HK-2 (cell line): ENCODE measurements at regions not wholly inside any gene's neighbourhood (a gene's known extent, or its start where the extent isn't known, plus 50 kb on each side); places are given as distances from the start of the nearest gene placed in this dataset.

Experiments
- DNase-seq: peaks from one replicate; pipeline ENCODE4 v3.0.0-alpha.2; 2018; ENCODE audit not compliant: unreplicated experiment

DNA sequence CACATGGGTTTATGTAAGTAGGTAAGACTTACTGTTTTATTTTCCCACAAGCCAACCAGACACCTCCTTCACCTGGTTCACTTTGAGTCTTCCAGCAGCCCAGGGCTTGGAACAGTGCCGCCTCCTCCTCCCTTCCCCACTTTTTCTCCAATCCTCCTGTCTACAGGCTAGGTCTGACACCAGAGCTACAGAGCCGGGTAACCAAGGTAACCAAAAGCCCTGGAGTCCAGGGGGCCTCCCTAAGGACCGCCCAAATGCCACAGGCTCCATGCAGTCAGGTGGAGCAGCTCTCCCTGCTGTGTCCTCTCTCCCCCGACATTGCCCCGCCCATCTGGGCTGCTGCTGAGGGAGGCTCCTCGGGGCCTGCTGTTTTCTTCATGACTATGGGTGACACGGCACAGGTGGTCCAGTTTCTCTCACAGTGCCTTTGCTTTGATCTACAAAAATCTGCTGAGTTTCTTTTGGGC is 138.0 kb upstream of the EFNA5 start:
- DNase-seq, result no peak

DNA sequence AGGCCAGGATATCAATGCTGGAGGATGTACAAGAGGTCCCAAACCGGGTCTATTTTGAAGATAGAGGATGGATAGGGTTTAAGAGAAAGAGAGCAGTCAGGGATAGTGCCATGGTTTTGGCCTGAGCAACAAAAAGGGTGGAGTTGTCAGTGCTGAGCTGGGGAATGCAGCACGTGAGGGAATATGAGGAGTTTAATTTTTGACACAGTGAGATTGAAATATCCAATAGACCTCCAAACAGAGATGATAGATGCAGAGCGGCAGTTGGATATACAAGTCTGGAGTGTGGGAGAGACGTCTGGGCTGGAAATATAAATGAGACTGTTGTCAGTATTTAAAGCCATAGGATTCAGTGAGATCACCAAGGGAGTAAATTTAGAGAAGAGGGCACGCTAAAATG is 136.7 kb upstream of the EFNA5 start:
- DNase-seq, result no peak

DNA sequence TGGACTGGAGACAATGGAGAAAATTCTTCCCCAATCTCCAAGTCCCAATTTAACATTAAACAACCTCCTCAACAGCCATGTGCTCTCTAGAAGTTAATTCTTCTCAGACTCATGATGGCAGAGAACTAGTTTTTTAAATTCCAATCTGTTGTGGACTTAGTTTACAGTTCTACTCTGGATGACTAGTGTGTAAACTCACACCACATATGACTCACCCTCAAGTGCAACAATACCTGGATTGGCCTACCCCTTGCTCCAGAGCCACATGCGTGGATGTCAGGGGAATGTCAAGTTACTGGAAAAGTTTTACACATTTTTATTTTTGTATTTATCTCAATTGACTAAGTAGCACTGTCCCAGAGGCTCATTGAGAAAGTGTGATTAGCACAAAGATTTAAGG is 136.0 kb upstream of the EFNA5 start:
- DNase-seq, result peak; percentile 1

DNA sequence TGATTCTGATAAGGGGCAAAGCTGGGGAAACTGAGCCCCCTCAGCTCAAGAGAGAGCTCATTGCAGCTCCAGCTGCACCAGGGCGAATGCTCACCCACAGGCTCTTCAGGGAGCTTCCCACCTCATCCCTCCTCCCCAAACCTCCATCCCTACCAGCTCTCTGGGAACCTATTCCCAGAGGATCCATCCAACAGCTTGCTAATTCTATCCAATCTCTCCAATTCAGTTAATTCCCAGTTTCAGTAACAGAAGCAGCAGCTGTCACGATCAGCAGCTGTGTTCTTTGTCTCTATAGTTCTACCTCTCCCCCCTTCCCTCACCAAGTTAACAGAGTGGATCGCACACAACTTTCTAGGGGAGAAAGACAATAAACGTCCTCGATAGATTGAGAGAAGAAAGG is 135.5 kb upstream of the EFNA5 start:
- no peak for DNase-seq

DNA sequence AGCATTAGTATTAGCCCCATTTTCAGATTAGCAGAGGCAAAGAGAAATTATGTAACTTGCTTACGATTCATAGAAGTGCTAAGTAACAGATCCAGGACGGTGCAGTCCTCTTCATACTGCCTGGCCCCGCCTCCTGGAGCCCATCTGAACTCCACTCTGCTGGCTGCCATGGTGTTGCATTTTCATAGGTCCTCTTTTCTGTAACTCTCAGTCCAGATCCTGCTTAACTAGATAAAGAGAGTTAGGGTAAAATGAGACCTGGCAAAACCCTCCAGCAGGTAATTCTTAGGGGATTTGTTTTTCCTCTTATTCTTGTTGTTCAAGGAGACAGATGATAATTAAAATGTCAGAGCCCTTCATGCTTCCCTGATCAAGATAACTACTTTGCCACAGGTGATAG is 135.1 kb upstream of the EFNA5 start:
- DNase-seq, result no peak

DNA sequence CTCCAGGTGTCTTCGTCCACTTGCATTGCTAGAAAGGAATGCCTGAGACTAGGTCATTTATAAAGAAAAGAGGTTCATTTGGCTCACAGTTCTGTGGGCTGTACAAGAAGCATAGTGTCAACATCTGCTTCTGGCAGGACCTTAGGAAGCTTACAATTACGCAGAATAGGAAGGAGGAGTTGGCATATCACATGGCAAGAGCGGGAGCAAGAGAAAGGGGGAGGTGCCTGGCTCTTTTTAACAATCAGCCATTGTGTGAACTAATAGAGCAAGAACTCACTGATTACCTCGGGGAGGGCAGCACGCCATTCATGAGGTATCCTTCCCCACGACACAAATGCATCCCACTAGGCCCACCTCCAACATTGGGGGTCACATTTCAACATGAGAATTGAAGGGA is 134.4 kb upstream of the EFNA5 start:
- DNase-seq, result no peak

DNA sequence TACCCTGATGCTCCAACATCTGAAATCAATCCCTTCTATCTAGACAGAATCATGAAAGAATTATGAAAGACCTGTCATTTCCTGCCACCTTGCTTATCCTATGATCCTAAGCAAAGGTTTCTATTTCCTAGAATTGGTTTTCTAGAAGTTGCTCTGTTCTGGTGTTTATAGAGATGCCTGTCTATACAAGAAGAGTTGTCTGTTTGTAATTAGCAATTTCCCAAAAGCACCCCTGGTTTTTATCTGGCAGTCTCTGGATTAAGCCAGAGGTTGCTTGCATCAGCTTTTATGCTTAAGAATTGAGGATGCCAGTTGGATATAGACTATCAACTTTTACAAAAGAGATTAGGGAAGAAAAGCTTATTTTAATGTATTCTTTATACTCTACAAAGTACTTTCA is 133.0 kb upstream of the EFNA5 start:
- no peak for DNase-seq

DNA sequence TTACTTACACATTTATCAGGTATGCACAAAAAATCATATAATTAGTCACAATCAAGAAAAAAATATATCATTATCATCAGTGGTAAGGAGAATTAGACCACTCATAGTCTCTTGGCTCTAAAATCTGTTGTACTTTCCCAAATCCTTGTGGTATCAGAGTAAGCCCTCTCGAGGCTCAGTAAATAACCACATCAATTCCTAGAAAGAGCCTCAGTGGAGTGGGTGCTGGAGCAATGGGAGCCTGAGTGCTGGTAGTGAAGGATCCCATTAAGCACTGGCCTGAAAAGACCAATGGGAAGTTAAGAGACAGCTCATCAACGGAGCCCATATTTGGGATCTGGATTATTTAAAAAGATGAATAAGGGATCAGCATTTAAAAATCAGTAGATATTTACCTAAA is 130.3 kb upstream of the EFNA5 start:
- no peak for DNase-seq

DNA sequence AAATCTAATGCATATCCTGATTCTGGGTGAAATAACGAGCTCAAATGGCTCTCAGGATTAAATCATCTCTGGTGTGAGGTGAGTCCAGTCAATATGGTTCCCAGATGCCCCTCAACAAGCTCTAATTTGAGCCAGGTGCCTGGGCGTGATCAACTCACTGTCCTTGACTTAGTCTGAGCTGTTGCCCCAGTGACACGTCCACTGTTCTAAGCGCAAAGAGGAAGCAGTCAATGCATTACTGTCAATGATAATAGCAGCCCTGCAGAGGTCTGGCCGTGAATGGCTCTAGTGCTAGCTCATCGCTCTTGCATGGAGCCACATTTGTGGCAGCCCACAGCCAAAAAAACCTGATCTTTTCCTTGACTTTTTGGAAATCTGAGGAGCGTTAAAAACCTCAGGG is 128.6 kb upstream of the EFNA5 start:
- DNase-seq, result no peak

DNA sequence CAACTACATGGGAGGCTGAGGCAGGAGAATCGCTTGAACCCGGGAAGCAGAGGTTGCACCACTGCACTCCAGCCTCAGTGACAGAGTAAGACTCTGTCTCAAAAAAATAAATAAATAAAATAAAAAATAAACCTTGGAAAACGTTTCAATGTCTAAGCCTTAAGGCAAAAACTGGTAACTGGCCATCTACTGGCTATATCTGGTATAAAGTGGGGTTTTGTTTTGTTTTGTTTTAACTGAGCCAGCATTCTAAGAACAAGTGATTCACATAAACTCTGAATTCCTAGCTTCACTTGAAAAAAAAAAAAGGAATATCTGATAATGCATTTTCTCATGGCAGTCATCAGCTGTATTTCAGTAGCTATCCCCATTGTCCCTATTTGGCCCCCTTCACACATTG is 126.1 kb upstream of the EFNA5 start:
- no peak for DNase-seq

DNA sequence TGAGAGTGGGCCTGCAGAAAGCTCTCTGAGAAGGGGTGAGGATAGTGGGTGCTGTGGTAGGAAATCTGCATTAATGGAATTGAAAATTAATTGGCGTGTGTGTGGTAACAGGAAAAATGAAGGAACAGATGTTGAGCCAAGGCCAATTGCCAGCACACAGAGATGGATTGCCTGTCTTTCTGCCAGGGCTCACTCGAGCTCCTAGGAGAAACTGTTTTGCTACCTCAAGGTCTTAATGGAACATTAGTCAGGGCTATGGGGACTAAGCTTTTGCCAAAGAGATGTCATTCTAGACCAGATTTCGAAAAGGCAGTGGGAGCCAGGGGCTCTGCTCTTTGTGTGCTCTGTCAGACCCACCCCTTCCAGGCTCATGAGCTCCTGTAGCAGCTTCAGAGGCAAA is 124.0 kb upstream of the EFNA5 start:
- DNase-seq, result no peak

DNA sequence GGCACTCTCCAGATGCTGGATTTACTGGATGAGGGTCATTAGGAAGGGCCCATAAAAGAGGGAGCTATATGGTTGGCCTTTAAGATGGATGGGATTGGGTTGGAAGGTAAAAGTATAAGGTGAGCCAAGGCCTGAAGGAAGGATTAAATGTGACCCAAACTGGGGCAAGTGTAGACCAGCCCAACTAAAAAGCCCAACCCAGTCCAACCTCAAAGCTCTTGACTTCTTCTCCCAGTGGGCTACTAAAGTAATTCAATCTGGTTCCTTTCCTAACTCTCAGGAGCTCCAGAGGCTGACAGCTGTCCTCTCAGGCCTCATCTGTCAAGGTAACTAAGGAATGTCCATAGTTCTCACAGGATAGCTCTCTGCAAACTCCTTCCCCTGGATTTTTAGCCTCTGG is 122.2 kb upstream of the EFNA5 start:
- DNase-seq, result no peak

DNA sequence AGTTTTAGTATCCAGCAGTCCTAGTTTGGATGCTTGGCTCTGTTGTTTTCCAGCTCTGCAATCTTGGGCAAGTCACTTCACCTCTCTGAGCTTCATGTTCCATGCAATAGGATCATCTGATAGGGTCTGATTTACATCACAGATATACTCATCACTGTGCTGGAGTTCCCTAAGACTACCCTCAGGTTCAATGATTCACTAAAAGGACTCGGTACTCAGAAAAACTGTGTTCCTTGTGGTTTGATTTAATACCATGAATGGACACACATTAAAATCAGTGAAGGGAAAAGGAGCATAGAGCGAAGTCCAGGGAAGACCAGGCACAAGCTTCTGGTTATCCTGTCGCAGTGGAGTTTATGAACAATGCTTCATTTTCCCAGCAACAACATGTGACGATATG is 119.9 kb upstream of the EFNA5 start:
- no peak for DNase-seq

DNA sequence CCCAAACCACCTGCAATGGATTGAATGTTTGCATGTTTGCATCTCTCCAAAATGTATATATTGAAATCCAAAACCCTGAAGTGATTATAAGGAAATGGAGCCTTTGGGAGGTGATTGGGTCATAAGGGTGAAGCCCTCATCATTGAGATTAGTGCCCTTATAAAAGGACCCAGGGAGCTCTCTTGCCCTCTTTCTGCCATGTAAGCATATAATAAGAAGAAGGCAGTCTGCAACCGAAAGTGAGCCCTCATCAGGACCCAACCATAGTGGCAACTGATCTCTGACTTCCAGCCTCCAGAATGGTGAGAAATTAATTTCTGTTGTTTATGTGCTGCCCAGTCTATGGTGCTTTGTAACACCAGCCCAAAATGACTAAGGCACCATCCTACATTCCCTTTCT is 115.7 kb upstream of the EFNA5 start:
- no peak for DNase-seq

DNA sequence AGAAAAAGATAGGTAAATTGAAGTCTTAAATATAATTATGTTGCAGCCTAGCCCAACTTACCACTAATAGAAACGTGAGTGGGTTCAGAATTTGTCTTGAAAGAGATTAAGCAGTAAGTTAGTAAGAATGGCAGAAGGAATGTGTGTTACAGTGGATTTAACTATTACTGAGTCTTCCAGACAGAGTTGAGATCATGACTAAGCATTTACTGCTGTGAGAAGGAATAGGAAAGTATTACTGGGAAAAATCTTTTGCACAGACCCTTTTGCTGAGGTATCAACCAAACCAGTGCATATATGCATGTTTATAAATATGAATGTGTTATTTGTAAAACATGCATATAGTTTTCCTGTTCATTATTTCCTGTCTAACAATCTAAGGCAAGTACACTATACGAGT is 112.8 kb upstream of the EFNA5 start:
- DNase-seq, result no peak

DNA sequence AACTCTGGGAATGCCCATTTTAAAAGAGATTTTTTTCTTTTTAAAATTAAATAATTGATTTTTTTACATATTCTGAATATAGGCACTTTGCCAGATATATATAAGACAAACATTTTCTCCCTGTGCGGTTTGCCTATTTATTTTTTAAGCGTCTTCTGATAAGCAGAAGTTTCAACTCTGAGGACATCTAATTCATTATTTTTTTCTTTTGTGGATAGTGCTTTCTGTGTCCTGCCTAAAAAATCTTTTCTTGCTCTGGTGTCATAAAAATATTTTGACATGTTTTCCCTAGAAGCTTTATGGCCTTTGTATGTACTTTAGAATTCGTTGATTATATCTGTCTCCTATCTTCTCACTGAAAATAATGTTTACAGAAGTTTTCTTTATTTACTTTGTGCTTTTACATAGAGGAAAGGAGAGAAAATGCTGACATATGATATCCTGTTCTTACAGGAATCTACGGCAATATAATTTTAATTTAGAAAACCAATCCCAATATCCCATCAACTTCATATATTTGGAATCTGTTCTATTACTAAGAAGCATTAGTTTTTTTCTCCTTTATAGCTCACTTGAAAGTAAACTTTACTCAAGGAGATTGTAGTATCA is 111.9 kb upstream of the EFNA5 start:
- DNase-seq, result no peak

DNA sequence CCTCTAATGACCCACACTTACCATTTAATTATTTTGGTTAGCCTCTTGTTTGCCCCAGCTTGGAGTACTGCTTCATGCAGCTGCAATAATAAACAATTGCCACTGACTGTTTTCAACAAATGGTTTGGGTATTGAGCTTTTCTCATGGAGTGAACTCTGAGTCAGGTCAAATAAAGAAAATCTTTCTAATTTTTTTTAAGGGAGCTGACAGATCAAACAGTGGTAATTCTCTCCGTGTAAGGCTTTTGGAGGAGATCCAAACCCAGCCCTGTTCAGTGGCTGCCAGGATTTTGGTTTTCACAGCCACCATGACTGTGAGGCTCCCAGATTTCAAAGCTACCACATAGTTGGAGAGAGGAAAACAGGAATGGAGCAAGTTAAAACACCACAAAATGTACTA is 110.7 kb upstream of the EFNA5 start:
- DNase-seq, result no peak

DNA sequence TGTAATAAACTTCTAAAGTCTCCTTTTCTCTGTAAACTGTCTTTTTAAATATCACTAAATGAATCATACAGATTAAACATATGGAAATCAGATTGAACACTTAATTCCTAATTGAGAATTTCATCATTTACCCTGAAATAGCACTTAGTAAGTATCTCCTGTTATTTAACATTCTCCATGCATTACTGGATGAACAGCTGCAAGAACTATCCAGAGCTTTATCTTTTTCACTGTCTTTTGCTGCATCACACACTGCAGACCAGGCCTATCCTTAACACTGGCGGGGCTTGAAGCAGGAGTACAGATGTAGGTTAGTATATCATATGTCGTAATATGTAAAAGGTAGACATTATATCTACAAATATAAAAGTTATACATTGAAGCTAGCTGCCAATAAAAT is 108.7 kb upstream of the EFNA5 start:
- DNase-seq, result no peak

DNA sequence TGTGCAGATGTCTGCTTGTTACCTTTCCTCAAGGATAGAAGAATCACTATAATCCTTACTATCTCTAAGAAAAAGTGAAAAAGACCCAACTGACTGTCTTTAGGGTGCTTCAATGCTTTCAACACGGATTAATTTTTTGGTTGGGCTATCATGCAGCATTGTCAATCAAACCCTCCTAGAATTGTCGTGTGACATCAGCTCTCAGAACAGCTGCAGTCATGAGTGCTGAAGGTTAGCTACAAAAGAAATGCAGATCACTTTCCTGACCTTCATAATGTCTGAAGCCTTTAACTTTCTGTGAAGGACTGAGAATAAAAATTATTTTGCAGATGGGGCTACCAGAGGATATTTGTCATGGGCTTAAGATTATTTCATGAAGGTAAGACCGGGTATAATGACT is 107.9 kb upstream of the EFNA5 start:
- no peak for DNase-seq

DNA sequence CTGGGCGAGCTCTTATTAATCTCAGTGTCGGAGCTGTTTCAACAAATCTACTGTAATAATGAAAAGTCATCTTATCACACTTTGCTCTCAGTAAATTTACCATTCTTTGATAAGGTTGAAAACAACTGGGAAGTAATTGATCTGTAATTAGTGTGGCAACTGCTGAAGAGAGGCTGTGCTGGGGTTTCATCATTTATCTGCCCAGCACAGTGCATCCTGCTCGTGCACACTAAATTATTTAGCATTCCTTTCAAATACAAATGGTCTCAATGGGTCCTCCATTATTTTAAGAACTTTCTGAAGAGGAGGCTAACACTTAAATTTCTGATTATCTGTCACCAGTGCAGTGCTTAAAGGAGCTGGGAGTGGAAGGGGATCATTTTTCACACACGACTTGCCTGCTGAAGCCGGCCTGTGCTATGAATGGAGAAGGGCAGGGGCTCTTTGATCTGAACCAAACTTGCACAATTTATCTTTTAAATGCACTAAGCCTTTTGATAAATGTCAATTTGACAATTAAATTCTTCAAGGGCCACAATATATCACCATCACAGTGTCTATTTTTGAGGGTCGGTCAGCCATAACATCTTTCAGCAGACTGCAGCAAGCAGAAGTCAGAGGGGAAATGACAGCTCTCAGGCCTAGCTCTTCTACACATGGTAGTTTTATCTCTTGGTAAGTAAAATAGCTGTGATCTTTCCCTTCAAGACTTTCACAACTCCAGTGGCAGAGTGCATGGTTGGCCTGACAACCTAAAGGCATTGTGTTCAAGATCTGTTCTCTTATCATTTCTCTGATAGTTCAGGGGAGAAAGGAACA is 106.4 kb upstream of the EFNA5 start:
- DNase-seq, result no peak

DNA sequence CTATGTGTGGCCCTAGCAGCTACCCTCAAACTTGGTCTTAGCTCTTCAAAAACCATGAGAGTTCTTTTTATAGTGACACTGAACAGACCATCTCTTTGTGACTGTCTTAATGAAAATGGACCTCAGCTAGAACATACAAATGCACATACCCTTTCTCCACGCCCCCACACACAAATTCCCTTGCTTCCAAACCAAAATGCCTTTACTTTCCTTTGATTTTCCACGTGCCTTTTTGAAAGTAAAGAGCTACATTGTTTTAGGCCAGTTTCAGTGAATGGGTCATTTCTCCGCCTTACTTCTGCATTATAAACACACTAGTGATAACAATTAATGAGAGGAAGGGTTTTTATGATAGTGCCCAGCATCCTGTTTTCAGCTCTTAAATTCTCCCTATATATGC is 105.8 kb upstream of the EFNA5 start:
- DNase-seq, result no peak

DNA sequence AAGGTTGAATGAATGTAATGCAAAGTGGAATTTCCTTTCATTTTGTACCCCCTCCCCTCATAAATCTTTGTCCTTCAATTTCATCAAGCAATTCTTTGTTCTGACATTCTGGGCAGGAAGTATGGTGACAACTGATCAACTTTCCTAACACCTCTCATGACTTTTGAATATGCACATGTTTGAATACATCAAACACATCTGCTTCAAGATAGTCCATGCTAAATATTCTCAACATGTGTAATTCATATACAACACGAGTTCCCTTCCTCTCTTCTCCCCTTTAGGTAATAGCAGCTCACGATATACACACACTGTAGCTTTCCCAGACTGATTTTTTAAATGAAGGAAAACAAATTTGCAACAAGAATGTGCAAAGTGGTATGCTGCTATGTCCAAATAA is 103.6 kb upstream of the EFNA5 start:
- DNase-seq, result no peak

DNA sequence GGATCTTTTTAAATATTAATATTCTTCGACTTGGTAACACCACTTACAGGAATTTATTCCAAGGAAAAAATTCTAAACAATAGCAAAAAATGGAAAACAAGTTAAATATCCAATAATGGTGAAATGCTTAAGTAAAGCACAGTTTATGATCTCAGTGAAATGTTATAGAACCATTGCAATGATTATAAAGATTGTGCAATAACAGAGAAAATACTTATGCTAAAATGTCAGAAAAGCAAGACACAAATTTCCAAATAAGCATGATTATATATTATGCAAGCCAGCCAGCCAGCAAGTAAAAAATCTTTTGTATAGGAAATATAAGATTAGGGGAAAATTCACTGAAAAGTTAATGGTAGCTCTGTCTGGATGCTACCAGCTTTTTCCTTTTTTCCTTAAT is 102.7 kb upstream of the EFNA5 start:
- no peak for DNase-seq
